CD4-positive, CD25-positive, alpha-beta regulatory T cell (primary cell): ENCODE measurements at regions not wholly inside any gene's neighbourhood (a gene's known extent, or its start where the extent isn't known, plus 50 kb on each side); places are given as distances from the start of the nearest gene placed in this dataset.

Experiments
- ATAC-seq, 2 donors: fragments of 150-1000 bp; cut with Tn5 transposase; one replicate each; pipeline ENCODE4 v1.10.0; 2021; ENCODE audit warnings: low read depth in 2 of 2, moderate number of reproducible peaks in 2 of 2, moderate library complexity in 1 of 2
- DNase-seq, 3 donors: peaks; one replicate each; pipeline versions ENCODE4 v3.0.0 to v3.0.0-alpha.2; 2012 to 2022; ENCODE audit warnings: mixed read lengths in 1 of 3
- H3K27ac ChIP-seq: one replicate; pipeline ENCODE4 v1.7.0; 2013; ENCODE audit warnings: mild to moderate bottlenecking, low read length; ENCODE audit not compliant: insufficient read depth, poor library complexity, severe bottlenecking
- H3K27me3 ChIP-seq: one replicate; pipeline ENCODE4 v1.7.0; 2013; ENCODE audit warnings: low read length; ENCODE audit not compliant: control insufficient read depth, insufficient read depth
- H3K36me3 ChIP-seq: one replicate; pipeline ENCODE4 v1.7.0; 2013; ENCODE audit warnings: mild to moderate bottlenecking, low read length, moderate library complexity; ENCODE audit not compliant: control insufficient read depth, insufficient read depth
- H3K4me1 ChIP-seq: 2 replicates; pipeline ENCODE4 v1.7.0; 2013; ENCODE audit warnings: mild to moderate bottlenecking, low read length; ENCODE audit not compliant: insufficient read depth, control insufficient read depth, poor library complexity, severe bottlenecking
- H3K4me3 ChIP-seq: one replicate; pipeline ENCODE4 v1.7.0; 2013; ENCODE audit warnings: low read depth, mild to moderate bottlenecking, low read length, moderate library complexity
- H3K9me3 ChIP-seq, 2 experiments: 1 replicate in 1 of 2; 2 replicates in 1 of 2; pipeline ENCODE4 v1.7.0; 2013; ENCODE audit warnings: low read length in 2 of 2, mild to moderate bottlenecking in 1 of 2, moderate library complexity in 1 of 2; ENCODE audit not compliant: control insufficient read depth in 2 of 2
- H3K27ac Mint-ChIP-seq, 3 donors: one replicate each; pipeline ENCODE4 v1.8.0; 2020 to 2022; ENCODE audit warnings: mild to moderate bottlenecking in 3 of 3, mixed read lengths in 3 of 3, moderate library complexity in 2 of 3
- H3K27me3 Mint-ChIP-seq: one replicate; pipeline ENCODE4 v1.8.0; 2022; ENCODE audit warnings: mild to moderate bottlenecking, mixed read lengths
- H3K36me3 Mint-ChIP-seq: one replicate; pipeline ENCODE4 v1.8.0; 2020; ENCODE audit warnings: mixed read lengths
- H3K4me1 Mint-ChIP-seq, 4 donors: one replicate each; pipeline ENCODE4 v1.8.0; 2020 to 2022; ENCODE audit warnings: mixed read lengths in 4 of 4, mild to moderate bottlenecking in 1 of 4
- H3K4me3 Mint-ChIP-seq, 4 donors: one replicate each; pipeline ENCODE4 v1.8.0; 2020 to 2022; ENCODE audit warnings: mild to moderate bottlenecking in 4 of 4, mixed read lengths in 4 of 4, moderate library complexity in 3 of 4
- H3K9me3 Mint-ChIP-seq, 7 donors: one replicate each; pipeline ENCODE4 v1.8.0; 2020 to 2022; ENCODE audit warnings: mixed read lengths in 7 of 7, mild to moderate bottlenecking in 3 of 7, moderate library complexity in 2 of 7

DNA sequence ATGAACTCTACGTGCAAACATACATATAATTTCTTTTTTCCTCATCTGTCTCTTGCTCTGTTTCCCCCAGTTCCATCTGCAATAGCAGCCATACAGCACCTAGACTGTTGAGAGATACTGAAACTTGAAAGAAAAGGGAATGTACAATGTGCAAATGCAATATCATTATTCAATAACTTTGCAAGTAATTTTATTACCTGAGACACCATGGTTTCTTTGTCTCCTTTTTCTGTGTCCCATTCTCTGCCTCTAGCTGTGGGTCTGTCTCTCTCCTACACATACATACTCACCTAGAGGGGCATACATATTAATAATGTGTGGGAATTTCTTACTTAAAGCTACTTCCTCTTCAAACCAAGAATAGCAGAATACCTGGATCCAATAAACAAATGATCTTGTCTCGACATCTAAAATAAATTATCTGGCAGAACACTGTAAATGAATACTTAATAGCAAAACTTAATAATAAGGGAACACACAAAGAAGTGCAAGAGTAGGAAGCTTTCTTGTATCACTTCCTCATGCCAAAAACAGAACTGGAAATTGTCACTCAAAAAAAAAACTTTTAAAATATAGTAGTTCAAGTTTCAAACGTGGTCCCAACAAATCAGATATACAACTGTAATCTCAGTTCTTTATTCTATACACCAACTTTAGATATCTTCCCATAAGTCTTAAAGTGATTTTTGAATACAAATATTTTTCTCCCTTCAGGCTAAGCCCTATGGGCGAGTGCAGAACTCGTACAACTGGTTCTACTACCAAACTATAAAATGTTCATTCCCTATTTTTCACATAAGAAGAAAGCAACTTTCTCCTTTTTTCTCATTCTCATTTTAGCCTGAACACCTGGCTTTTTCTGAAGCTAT, 194.6 kb downstream of the NRIP1 start:
- H3K4me3 ChIP-seq = no peak overlapping the region
- Mint-ChIP-seq H3K36me3 (no peaks in the 10 kb centered on the region), H3K4me1 (peaks cover 0 to 4% (median 1%) of the 10 kb centered on the region in 4 donors), H3K27ac (no peak overlapping the region), H3K4me3 (no peak overlapping the region), H3K27me3 (peaks cover 11% of the 10 kb centered on the region), H3K9me3 (peaks cover 0 to 1% (median 0%) of the 10 kb centered on the region in 7 donors)
- no peak for ATAC-seq
- no peaks in the 10 kb centered on the region for H3K4me1 ChIP-seq
- H3K36me3 ChIP-seq = no peaks in the 10 kb centered on the region
- H3K27me3 ChIP-seq = no peaks in the 10 kb centered on the region
- no peaks in the 10 kb centered on the region for H3K9me3 ChIP-seq
- no peak overlapping the region for H3K27ac ChIP-seq
- no peak for DNase-seq

DNA sequence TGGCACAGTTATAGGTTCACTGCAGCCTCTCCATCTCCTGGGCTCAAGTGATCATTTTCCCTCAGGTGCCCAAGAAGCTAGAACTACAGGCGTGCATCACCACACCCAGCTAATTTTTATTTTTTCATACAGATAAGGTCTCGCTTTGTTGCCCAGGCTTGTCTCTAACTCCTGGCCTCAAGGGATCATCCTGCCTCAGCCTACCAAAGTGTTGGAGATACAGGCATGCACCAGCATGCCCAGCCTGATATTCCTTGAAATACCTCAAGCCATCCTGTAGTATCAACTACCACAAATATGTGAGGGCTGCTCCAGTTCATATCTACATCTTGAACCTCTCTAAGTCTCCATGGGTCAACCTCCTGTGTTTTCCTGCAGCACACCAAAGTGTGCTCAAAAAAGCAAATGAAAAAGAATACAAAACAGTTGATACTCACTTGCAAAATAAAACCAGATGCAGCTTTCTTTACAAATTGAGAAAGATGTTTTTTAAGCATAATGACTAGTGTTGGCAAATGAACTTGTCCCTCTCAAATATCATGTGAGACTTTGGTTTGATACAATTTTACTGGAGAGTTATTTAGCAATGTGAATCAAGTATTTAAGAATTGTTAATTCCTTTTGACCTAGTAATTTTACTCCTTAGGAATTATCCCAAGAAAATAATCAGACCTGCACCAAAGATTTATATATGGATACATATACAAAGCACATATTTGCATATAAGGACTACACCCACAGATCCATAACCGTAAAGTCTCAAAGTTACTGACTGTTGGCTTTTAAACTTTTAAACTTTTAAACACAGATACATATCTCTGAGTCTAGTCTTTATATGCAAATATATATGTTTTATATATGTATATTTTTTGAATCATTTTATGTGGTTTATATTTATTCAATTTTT, 197.7 kb downstream of the NRIP1 start:
- Mint-ChIP-seq H3K4me1 (peaks cover 0 to 4% (median 1%) of the 10 kb centered on the region in 4 donors), H3K36me3 (no peaks in the 10 kb centered on the region), H3K4me3 (no peak overlapping the region), H3K27me3 (peaks cover 11% of the 10 kb centered on the region), H3K9me3 (no peaks in the 10 kb centered on the region), H3K27ac (no peak overlapping the region)
- ATAC-seq = no peak
- no peaks in the 10 kb centered on the region for H3K36me3 ChIP-seq
- no peaks in the 10 kb centered on the region for H3K9me3 ChIP-seq
- no peak overlapping the region for H3K27ac ChIP-seq
- no peak overlapping the region for H3K4me3 ChIP-seq
- H3K27me3 ChIP-seq = no peaks in the 10 kb centered on the region
- no peak for DNase-seq
- no peaks in the 10 kb centered on the region for H3K4me1 ChIP-seq

DNA sequence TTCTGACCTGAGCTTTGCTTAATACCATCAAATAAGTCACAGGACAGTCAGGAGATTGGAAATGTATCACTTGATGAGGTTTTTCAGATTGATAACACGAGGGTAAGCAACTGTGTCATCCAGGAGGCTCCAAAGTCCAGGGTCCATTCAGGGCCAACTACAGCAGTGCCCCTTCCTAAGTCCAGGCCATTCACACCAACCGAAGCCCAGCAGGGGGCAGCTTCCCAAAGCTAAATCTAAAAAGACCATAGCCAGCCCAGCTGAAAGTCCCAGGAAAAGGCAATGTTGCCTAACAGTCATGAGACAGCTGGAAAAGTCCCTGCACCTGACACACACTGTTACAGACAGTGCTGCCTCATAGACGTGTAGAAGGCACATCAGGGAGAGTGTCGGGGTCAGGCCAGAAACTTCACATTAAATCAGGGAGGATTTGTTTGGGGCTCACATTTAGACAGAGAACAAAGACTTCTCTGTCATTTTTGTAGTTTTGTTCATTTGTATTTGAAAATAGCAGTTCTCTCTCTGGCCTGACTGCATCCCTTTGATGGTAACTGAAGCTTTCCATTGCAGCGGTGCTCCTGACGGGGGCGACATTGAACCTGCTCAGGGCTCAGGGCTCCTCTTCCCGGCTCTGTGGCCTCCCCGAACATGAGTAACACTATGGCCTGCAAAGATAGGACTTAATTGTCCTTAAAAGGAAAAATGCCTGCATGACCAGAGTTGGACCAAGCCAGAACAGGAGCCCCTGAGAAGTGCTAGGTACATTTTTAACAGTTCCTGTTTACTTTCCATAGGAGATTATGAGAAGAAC, 200.4 kb downstream of the NRIP1 start:
- no peak overlapping the region for H3K4me3 ChIP-seq
- Mint-ChIP-seq H3K4me1 (peaks cover 0 to 3% (median 0%) of the 10 kb centered on the region in 4 donors), H3K27me3 (peaks cover 4% of the 10 kb centered on the region), H3K4me3 (no peak overlapping the region), H3K9me3 (no peaks in the 10 kb centered on the region), H3K36me3 (no peaks in the 10 kb centered on the region), H3K27ac (no peak overlapping the region)
- DNase-seq (peak in 2 of 3 donors; percentile 31 to 44), ATAC-seq (peak in 1 of 2 donors; percentile 64)
- no peaks in the 10 kb centered on the region for H3K36me3 ChIP-seq
- no peaks in the 10 kb centered on the region for H3K4me1 ChIP-seq
- no peaks in the 10 kb centered on the region for H3K9me3 ChIP-seq
- H3K27ac ChIP-seq = no peak overlapping the region
- H3K27me3 ChIP-seq = no peaks in the 10 kb centered on the region

DNA sequence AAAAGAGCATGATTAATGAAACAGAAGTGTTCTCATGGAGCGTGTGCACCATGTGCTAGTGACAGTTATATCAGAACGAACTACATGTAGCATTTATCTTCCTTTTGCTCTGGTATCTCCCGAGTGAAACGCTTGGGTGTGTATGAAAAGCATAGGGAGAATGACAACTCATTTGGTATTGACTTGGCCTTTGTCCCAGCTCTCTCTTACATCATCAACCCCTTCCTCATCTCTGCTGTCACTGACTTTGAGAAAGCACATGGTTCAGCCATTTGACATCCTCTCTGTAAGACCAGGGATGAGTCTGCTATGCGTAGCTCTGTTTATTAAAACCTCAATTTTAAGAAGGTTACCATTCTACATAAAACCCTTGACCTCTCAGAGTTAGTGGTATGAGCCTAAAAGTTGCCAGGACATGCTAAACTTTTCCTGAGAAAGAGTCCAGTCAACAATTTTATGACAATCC, 201.0 kb downstream of the NRIP1 start:
- ATAC-seq = no peak
- Histone ChIP-seq H3K36me3 (no peaks in the 10 kb centered on the region), H3K4me1 (no peaks in the 10 kb centered on the region), H3K4me3 (no peak overlapping the region), H3K9me3 (no peaks in the 10 kb centered on the region), H3K27me3 (no peaks in the 10 kb centered on the region), H3K27ac (no peak overlapping the region)
- no peak overlapping the region for H3K27ac Mint-ChIP-seq
- no peaks in the 10 kb centered on the region for H3K36me3 Mint-ChIP-seq
- H3K27me3 Mint-ChIP-seq = peaks cover 4% of the 10 kb centered on the region
- no peak for DNase-seq
- H3K4me3 Mint-ChIP-seq = no peak overlapping the region
- H3K9me3 Mint-ChIP-seq = no peaks in the 10 kb centered on the region
- peaks cover 0 to under 1% (median 0%) of the 10 kb centered on the region in 4 donors for H3K4me1 Mint-ChIP-seq

DNA sequence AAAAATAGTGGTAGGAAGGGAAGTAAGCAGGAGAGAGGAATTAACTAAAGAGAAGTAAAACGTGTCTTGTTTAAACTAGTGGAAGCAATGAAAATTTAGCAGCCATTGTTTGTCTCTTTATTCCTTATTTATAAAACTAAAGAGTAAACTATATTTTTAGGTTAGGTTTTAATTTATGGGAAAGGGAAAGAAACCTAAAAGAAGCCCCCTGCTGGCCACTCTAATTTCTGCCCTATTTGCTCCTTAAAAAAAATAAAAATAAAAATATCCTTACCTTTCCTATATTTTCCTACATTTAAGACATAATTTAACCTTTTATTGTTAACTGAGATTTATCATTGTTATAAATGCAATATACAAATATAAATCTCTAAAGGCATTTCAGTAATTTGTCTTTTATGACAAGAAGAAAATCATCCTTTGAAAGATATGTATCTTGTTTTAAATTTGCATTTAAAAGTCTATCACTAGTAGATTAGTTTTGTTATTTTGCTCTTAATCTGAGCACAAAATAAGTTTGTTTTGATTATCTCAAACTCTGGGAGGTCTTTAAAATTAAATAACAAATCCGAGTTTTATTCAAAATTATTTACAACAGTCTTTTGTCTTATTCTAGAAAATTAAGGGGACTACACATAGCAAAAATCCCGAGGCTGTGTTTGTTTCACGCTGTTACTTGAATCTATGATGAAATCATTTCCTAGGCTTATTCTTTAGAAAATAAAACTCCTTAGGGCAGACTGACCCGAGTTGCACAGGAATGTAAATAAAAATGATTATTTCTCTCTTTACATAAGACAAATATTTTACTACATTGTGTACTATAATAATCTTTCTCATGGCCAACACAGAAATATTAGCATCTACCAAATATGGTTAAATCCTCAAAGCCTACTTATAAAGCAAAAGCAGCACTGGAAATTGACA, 201.7 kb downstream of the NRIP1 start:
- no peak overlapping the region for H3K4me3 ChIP-seq
- H3K27me3 ChIP-seq = no peaks in the 10 kb centered on the region
- peak in 1 of 3 donors; percentile 28 for DNase-seq
- no peak overlapping the region for H3K4me3 Mint-ChIP-seq
- no peak overlapping the region for H3K27ac Mint-ChIP-seq
- ATAC-seq = no peak
- H3K27ac ChIP-seq = no peak overlapping the region
- H3K9me3 ChIP-seq = no peaks in the 10 kb centered on the region
- H3K4me1 Mint-ChIP-seq = no peaks in the 10 kb centered on the region
- H3K4me1 ChIP-seq = no peaks in the 10 kb centered on the region
- H3K36me3 ChIP-seq = no peaks in the 10 kb centered on the region
- H3K27me3 Mint-ChIP-seq = peaks cover 4% of the 10 kb centered on the region
- no peaks in the 10 kb centered on the region for H3K9me3 Mint-ChIP-seq
- no peaks in the 10 kb centered on the region for H3K36me3 Mint-ChIP-seq

DNA sequence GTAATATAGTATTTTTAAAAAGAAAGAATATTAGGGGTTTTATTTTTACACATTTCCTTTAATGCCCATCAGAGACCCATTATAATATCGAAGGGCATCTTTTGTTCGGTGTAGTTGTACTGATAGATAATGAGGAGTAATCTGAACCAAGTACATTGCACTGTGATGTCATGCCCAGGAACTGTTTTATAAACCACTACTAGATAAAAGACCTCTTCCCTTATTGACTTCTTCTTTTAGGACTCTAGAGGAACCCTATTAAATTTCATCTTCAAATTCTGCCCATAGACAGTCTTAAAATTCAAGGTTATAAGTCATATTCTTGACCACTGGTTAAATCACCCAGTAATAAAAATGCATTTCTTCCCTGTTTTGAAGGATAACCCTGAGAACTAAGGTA, 206.5 kb downstream of the NRIP1 start:
- H3K36me3 ChIP-seq = no peaks in the 10 kb centered on the region
- no peaks in the 10 kb centered on the region for H3K9me3 ChIP-seq
- Mint-ChIP-seq H3K9me3 (peaks cover 0 to 3% (median 0%) of the 10 kb centered on the region in 7 donors), H3K27me3 (no peaks in the 10 kb centered on the region), H3K36me3 (no peaks in the 10 kb centered on the region), H3K27ac (no peak overlapping the region), H3K4me3 (no peak overlapping the region), H3K4me1 (no peaks in the 10 kb centered on the region)
- no peak overlapping the region for H3K27ac ChIP-seq
- no peaks in the 10 kb centered on the region for H3K4me1 ChIP-seq
- DNase-seq (no peak), ATAC-seq (no peak)
- no peaks in the 10 kb centered on the region for H3K27me3 ChIP-seq
- no peak overlapping the region for H3K4me3 ChIP-seq
